ENCODE measurements at regions not wholly inside any gene's neighbourhood (a gene's known extent, or its start where the extent isn't known, plus 50 kb on each side); places are given as distances from the start of the nearest gene placed in this dataset.

DNA sequence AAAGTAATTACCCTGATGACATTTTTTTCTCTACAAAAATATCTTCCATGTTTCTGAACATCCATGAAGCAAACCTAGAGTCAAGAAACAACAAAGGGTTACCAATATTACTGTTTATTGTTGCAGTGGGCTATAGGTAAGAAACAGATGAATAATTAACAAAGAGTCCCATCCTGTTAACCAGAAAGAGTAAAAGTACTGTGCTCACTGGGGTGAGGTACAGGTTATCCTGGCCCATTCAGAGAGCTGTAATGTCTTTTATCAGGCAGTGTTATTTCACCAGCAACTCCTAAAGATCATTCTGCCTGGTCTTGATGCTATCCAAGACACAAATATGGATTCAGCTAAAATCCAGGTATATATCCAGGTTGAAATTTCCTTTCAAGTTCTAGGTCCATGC, 754.9 kb downstream of the SATB2 start:
- DNase-seq (ENCODE audit: low spot score): no peak

DNA sequence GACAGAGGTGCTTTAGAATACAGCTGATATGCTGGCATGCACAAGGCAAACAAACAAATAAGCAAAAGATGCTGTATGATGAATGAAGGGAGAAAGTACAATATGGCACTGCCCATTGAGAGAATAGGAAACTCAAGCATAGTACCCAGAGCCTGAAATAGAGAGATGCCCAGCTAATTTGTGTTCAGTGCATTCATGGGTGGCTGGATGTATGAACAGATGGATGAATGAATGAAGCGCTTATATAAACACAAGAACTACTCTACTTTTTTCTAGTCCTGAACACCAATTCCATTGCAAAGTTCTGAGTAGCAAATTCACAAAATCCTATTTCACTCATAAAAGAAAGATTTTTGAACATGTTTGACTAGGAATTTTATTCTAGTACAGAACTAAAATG, 756.3 kb downstream of the SATB2 start:
- no peak for DNase-seq (ENCODE audit: low spot score)

DNA sequence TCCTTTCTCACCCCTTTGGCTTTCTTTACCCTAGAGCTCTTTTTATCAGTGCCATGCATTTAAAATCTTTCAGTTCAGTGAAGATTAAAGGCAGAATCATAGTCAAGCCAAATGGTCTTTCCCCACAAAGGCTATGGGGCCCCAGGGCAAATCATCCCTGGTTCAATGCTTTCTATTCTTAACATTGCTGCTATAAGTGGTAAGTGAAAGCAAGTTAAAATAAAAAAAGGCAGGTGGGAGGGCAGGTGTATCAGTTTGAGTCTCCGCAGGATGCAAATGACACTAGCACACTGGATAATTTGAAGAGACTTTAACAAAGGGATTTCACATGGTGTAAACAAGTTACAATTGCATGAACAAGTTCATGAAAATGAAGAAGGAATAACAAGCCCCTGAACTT, 757.4 kb downstream of the SATB2 start:
- DNase-seq (ENCODE audit: low spot score): no peak

DNA sequence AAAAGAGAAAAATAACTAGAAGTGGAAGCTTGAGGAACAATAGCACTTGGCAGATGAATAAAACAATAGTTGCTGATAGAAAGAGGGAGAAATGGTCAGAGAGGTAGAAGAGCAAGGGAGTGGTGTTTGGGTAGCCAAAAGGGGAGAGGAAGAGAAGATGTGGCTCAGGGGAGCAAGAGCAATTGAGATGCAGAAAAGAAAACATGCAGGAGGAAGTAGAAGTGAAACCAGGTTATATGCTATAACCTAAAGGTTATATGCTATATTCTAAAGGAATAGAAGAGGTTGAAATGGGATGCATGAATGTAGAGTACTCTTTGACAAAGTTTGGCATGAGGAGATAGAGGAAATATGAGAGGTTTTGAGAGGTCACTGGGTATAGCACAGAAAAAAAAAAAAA, 759.5 kb downstream of the SATB2 start:
- DNase-seq (ENCODE audit: low spot score): no peak

DNA sequence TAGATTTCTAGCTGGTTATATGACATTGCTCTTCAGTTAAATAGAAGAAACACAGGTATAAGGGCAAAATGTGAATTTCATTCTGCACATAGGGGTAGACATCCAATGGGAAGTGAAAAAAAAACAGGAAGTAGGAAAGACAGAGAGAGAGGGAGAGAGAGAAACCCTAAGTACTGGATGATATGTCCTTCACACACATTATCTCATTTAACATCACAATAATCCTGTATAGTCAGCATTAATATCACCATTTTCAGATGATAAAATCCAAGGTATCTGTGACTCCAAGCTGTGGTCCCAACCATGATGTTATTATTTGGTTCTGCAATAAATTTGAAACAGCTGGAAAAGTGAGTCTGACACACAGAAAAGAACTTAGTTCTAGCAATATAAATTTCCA, 759.9 kb downstream of the SATB2 start:
- no peak for DNase-seq (ENCODE audit: low spot score)

DNA sequence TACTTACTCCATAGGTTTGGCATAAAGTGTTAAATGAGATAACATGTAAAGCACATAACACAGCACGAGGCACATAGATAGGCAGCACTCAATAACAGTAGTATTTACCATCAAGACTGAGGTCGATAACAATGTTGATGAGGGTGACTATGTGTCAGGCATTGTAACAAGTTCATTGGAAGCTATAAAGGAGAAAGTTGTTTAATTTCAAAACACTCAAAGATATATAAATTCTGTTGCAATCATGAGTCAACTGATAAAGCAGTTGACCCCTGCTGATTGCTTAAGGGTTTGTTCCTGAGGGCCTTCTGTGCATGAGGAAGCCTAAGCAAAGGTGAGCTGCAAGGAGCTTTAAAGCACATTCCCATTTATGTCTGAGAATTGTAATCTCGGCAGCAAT, 760.5 kb downstream of the SATB2 start:
- DNase-seq (ENCODE audit: low spot score): no peak

DNA sequence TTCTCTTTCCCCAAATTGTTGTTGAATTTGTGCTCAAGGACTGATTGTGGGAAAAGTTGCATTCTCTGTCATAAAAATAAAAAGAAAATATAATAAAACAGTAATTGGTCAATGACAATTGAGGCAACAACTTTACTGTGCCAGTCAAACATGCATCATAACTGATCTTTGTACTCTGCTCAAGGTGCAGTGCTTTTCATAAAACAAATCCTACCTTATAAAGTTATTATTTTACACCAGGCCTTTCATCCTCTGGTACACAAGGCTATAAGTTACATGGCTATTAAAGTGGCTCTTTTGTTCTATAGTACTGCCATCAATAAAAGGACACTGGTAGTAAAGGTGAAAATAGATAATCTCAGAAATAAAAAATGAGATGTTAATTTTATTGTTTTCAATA, 761.9 kb downstream of the SATB2 start:
- no peak for DNase-seq (ENCODE audit: low spot score)

DNA sequence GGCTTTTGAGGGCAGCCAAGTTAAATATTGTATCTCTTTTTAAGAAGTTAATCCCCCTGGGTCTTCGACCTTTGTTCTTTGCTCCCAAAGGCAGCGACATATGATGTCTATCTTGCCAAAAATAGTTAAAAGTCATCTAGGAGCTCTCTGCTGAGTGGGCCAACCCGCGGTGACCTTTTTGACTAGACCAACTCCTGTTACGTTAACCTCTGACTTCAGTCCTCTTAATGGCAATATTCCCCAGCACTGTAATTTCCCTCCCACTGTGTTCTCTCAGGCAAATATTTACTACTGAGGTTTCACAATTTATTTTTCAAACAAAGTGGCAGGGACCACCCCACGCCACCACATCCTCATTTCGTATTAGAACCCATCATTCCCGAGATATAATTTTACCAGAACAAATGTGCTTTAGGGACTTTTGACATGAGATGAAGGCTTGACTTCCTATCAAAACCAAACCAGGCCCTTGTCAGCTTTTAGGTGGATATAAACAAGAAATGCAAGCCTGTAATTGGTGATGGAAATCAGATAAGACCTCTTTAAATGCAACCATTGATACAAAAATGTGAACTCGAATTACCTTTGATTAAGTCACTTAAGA, 764.7 kb downstream of the SATB2 start:
- DNase-seq (ENCODE audit: low spot score): no peak

DNA sequence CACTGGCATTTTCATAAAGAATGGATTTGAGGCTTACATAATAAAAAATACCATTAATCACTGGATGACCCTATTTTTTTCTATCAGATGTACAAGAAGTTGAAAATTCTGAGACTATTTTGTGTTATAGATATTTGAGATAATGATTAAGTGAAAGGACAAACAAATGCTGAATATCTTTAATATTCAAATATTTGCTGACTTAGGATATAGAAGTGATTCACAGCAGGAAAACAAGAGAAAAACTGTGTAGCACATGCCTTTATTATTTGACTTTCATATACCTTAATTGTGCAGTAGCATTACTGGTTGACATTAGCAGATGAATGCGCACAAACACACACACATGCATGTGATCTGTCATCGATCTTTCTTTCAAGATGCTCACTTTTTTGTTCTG, 766.5 kb downstream of the SATB2 start:
- no peak for DNase-seq (ENCODE audit: low spot score)

DNA sequence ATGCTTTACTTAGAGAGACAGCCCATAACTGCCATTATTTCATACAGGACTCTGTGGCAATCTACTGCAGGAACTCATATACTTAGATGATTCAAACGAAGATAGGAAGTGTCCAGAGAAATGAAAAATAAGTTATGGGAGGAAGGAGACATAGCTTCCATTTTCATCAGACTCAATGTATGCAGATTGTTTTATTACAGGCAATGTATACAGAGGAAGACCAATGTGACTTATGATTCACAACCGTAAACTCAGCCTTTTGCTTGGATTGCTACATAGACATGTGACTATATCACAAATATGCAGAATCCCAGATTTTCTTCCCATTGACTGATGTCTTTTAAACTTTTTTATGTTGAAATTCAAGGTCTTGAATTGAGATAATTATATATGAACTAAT, 793.4 kb downstream of the SATB2 start:
- DNase-seq (ENCODE audit: low spot score): no peak

DNA sequence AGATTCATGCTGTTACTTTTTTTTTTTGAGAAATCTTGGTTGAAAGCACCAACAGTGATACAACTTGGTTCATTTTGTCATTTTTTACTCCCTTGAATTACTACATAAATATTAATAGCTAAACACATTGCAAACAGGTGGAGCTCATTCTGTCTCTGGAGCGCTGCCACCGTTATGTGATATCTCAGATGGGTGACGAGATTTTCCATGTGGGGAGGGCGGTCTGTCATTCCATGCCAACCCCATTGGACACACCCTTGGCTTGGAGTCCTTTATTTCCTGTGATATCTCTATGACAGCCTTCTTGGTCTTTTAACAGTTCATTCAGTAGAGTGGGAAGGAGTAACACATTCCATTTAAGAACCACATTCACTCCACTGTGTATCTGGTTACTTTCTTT, 794.8 kb downstream of the SATB2 start:
- DNase-seq (ENCODE audit: low spot score): no peak

DNA sequence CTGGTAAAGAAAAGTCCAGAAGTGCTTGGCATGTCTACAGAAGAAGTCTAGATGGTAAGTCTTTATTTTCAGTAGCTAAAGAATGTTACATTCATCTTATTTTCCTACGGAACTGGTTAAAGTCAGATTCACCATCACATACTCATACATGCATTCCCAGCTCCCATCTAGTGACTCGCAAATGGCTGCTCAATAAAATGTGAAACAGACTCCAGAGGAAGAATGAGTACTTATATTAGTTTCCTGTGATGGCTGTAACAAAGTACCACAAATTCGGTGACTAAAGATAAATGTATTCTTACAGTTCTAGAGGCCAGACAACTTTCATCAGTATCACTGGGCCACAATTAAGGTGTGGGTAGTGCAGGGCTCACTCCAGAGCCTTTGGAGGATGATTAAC, 797.2 kb downstream of the SATB2 start:
- no peak for DNase-seq (ENCODE audit: low spot score)

DNA sequence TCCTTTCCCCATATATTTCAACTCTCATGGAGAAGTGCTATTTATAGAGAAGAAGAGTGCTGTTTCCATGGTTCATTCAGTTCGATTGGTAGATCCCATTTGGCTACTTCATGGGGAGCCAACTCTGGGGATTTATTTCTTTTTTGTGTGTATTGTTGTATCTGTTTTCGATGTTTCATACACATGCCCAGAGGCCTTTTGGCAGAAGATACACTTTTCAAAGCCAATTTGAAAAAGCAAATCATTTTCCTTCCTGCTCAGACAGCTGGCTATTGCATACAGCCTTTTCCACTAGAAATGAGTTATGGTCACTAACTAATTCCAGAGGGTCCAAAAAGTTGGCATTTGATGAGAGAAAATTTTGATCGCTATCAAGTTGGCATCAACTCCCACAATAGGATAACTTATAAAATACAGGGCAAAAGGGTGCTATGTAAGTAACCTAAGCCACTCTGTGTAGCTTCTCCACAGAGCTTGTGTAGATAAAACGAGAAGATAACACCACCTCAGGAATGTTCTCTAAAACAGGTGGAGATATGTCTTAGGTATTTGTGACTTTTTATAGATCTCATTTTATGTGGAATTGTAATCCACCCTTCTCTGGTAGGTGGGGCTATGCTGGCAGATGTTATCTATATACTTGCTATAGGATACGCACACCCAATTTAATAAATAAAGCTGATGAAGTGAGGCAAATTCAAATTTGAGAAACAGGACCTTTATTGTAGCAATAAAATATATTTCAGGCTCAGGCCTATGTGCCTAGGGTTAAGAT, 798.5 kb downstream of the SATB2 start:
- no peak for DNase-seq (ENCODE audit: low spot score)

DNA sequence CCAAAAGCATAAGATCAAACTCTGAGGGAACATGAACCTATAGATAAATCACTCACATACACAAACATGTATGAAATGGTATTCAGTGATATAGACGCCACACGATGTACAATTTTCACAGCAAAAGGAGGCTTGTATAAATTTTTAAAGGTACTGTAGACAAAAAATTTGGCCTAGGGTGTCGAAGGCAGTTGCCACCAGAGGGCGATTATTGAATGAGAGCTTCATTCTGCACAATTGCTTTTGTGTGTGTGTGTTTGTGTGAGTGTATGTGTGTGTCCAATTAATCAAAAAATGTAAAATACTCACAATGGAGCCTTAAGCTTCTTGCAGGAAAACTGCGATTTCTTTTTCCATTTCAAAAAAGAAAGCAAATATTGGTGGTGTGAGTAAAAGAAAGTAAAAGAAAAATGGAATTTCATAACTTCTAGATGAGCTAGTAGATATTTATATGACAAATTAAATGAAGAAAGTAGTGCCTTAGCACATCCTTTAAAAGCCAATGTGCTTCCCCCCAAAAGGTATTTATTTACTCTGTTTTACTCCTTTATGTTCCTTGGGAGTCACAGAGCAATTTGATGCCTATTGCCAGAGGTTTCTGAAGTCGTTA, 800.1 kb downstream of the SATB2 start:
- no peak for DNase-seq (ENCODE audit: low spot score)

DNA sequence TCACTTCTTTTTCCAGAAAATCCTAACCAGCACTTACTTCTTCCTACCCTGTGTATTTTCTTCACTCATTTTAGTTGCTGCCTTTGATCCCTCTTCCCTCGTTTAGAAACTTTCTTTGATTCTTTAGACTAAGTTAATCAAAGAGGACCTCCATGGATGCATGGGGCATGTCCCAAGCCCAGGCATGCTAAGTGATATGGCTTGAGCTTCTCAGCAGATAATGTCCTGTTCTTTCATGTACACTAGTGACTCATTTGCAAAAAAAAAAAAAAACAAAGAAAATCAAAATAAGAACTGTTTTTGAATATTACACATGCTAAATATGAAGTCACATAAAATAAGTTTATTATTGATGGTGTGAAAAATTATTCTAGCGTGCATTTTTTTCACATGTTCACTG, 800.9 kb downstream of the SATB2 start:
- DNase-seq (ENCODE audit: low spot score): no peak

DNA sequence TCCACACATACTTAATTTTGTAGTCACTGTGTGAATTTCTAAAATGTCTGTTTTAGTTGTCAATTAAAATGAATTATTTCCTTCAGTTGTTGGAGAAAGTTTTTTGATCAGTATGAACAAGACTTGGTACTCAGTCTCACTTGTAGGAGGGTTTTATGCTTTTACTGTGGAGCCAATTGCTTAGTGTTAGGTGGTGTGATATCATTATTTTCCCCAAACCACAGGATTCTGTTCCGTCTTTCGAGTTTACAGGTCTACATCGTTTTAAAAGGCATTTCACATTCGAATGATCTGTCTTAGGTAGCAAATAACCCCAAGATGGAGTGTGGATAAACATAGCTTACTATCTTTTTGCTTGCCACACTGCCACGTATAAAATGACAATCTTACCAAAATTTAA, 803.1 kb downstream of the SATB2 start:
- no peak for DNase-seq (ENCODE audit: low spot score)

DNA sequence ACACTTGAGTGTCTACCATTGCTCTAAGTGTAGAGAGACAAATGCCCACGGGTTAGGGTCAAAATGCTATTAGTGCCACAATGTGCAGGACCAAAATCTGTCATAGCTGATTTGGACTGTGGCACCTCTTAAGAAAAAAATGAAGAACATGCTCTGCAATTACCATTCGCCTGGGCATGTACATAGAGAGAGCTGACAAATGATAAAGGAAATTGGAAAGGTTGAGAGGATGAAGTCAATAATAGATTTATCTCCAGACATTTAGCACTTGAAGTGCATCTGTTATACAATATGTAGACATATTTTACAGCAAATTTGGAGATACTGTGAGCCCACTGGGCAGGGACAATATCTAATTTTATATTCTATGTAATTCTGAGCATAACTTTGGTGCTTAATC, 804.4 kb downstream of the SATB2 start:
- DNase-seq (ENCODE audit: low spot score): no peak

DNA sequence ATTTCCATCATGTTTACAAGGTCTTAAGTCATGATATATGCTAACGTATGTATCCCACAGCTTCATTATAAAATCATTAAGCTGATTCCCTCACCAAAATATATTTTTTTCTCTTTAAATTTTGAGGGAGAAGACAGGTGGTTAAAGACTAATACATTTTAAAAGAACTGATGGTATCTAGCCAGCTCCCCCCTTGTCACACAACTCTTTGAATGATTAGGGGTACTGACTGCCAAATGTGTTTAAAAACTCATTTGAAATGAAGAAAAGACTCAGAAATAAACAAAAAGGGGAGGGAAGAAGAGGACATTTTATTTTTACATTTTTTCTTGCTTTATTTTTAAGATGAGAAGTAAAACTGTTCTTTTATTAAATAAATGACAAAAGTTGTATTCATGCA, 805.3 kb downstream of the SATB2 start:
- no peak for DNase-seq (ENCODE audit: low spot score)

DNA sequence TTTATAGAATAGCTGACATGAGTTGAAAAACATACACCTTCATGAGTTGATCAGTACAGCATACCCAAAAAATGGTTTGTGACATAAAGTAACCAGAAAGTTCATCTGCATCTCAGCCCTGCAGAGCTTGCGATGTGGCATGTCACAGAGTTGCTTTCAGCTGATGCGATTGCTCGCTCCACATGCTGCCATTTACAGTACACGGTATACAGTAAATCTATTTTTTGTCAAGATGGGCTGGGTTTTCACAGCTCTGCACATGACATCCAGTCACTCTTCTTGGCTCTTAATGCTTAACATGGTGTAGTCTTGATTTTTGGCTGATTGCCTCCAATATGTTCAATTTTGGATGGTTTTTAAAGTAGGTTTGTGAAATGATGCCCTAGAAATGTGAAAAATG, 811.9 kb downstream of the SATB2 start:
- DNase-seq (ENCODE audit: low spot score): no peak

DNA sequence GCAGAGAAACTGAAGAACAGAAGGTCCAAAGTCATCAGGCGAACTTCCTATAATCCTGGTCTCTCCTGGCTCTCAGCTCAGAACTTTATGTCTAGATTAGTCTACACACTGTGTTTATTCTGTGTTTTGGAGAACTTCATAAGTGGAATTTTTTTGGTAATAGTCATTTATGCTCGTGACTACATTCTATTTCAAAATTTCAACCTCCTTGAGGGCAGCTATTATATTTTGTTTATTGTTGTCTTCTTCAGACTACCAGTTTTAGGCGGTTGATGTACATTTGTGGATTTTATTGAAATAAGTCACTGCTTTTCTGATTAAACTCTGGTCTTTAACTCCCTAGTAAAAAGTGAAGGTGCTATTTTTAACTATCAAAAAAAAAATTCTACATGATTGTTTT, 816.6 kb downstream of the SATB2 start:
- no peak for DNase-seq (ENCODE audit: low spot score)

DNA sequence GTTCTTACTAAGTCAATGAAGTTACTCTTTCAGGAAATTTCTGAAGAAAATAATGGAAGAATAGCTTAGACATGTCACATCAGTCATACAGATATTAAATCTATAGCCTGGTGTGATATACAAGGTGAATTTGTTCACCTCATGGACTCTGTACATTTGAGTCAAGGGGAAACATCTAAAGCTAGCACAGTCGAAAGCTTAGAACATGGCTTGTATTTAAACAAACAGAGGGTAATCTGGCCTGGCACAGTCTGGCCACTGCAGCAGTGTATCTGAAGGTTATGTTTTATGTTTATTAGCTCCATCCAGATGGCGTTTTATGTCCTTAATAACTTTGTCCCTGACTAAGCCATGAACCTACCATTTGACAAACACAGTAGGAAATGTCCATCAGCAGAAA, 817.3 kb downstream of the SATB2 start:
- DNase-seq (ENCODE audit: low spot score): no peak

DNA sequence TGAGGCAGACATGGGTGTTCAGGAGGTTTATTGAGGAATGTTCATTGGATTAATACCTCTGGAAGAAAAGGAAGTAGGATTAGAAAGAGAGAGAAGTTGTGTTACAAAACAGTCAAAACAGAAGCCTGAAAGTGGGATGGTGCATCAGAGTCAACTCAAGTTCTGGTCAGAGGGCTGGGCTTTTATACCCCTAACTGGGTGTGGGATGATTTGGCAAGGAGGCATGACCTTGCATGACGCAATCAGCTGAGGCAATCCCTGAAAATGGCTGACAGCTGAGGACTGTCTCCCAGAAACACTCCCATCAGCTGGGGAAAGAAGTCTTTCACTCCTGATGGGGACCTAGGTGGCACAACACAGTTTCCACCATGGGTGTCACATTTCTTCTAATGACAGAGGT, 818.2 kb downstream of the SATB2 start:
- no peak for DNase-seq (ENCODE audit: low spot score)

DNA sequence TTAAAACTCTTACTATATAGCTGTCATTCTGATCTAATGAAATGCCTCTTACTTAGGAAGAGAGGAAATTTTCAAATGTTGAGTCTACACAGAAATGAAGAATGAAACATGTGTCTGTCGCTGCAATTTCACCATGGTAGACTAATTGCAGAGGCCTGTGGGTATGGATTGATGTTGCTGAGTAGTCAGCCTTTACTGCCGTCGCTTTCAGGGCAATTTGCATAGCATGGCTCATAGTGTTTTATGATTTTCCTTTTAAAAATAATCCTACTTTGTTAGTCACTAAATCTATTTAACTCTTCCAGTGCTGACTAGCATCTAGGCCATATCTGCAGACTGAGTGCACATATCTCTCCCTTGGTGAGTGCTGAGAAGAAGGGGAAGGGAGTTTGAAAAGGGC, 819.2 kb downstream of the SATB2 start:
- no peak for DNase-seq (ENCODE audit: low spot score)

DNA sequence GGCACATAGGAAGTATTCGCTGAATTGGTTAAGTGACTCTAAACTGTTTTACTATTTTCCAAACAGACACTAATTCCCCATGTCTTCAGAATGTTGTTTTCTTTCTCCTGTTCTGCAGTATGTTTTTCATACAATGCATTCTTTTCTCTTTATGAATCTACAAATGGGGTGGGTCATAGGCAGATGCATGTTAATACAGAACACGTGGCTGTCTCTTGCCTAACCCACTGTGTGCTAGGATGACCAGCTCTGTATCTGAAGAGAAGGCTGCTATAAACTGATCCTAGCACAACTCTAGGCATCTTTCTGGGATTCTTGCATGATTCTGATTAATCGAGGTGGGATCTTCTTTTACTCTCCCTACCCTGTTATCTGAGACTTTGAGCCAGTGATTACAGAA, 826.0 kb downstream of the PLCL1 start:
- DNase-seq (ENCODE audit: low spot score): no peak
